ENCODE measurements at regions not wholly inside any gene's neighbourhood (a gene's known extent, or its start where the extent isn't known, plus 50 kb on each side); places are given as distances from the start of the nearest gene placed in this dataset.

DNA sequence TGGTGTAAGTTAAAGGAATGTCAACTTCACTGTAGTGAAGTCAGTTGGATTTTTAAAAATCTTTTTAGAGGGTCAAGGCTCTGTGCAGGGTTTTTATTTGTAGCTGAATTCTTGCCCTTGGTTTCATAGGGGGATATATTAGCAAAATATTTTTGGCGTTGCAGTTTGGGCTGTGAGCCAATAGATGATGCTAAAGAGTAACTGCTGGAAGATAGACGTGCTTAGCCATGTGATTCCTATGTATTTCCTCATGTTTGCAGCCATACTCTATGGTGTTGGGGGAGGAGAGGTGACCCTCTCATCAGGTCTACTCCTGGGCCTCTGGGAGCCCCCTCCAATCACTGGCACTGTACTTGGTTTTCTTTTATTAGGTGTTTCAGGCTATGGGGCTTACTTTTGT is 246.7 kb upstream of the ARHGAP24 start:
- H3K27ac ChIP-seq (ENCODE audit: poor library complexity, severe bottlenecking), result no peak overlapping the region
- no peak for DNase-seq (ENCODE audit: low spot score)

DNA sequence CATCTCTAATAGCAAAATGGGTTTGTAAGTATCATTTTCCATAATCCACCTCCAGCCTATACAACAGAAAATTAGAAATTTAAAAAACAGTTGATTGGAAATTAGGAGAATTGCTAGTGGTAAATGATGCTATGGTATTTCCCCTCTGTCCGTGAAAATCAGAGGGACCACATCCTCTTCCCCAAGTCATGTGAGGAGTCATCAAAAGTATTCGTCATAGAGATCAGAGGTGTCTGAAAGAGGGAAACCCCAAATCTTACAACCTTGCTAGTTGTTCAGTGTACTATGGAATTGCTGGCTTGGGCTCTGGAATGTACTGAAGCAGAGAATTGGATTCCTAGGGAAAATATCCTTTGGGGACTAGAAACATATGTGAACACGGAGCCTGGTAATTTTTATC is 241.4 kb upstream of the ARHGAP24 start:
- no peak for ATAC-seq (ENCODE audit: low read depth)
- no peaks in the 10 kb centered on the region for H3K4me1 ChIP-seq (ENCODE audit: insufficient read depth, poor library complexity, severe bottlenecking)
- DNase-seq (ENCODE audit: low spot score), result no peak
- H3K27ac ChIP-seq (ENCODE audit: poor library complexity, severe bottlenecking), result no peak overlapping the region
- TF ChIP-seq, protein P1, sequence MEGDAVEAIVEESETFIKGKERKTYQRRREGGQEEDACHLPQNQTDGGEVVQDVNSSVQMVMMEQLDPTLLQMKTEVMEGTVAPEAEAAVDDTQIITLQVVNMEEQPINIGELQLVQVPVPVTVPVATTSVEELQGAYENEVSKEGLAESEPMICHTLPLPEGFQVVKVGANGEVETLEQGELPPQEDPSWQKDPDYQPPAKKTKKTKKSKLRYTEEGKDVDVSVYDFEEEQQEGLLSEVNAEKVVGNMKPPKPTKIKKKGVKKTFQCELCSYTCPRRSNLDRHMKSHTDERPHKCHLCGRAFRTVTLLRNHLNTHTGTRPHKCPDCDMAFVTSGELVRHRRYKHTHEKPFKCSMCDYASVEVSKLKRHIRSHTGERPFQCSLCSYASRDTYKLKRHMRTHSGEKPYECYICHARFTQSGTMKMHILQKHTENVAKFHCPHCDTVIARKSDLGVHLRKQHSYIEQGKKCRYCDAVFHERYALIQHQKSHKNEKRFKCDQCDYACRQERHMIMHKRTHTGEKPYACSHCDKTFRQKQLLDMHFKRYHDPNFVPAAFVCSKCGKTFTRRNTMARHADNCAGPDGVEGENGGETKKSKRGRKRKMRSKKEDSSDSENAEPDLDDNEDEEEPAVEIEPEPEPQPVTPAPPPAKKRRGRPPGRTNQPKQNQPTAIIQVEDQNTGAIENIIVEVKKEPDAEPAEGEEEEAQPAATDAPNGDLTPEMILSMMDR (IDR thresholded peaks at IDR 0.05; ENCODE audit: poor library complexity, severe bottlenecking), result no peak
- H3K4me3 ChIP-seq (ENCODE audit: severe bottlenecking), result no peak overlapping the region
- no peaks in the 10 kb centered on the region for H3K9me3 ChIP-seq (ENCODE audit: severe bottlenecking)
- H3K27me3 ChIP-seq (ENCODE audit: insufficient read depth, poor library complexity, severe bottlenecking), result no peaks in the 10 kb centered on the region
- H3K36me3 ChIP-seq (ENCODE audit: low read depth), result no peaks in the 10 kb centered on the region

More for the DNA sequence above, 246.7 kb upstream of the ARHGAP24 start:
- Histone ChIP-seq H3K27me3 (ENCODE audit: insufficient read depth, poor library complexity, severe bottlenecking) (no peaks in the 10 kb centered on the region), H3K9me3 (ENCODE audit: severe bottlenecking) (no peaks in the 10 kb centered on the region), H3K36me3 (ENCODE audit: low read depth) (no peaks in the 10 kb centered on the region), H3K4me1 (ENCODE audit: insufficient read depth, poor library complexity, severe bottlenecking) (no peaks in the 10 kb centered on the region), H3K4me3 (ENCODE audit: severe bottlenecking) (no peak overlapping the region)
- ATAC-seq (ENCODE audit: low read depth), result no peak
- TF ChIP-seq, protein P1 (IDR thresholded peaks at IDR 0.05; ENCODE audit: poor library complexity, severe bottlenecking), result peak; percentile 1

DNA sequence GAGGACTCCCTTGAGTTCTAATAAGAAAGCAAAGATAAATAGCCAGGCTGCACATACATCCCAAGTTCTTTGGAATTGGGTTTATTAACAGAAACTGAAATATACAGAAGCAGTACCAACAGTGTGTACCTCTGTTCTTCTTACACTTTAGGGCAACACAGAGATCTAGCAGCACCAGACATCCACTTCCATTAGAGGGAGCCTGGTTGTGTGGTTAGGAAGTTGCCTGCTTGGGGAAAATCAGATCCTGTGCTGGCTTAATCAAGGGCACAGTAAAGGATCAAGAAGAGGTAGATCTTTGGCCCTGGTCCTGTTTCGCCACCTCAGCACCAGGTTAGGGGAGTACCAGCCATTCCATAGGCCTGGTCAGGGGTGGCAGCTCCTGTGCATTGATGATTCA is 231.1 kb upstream of the ARHGAP24 start:
- TF ChIP-seq, protein P1 (IDR thresholded peaks at IDR 0.05; ENCODE audit: poor library complexity, severe bottlenecking), result no peak
- no peaks in the 10 kb centered on the region for H3K4me1 ChIP-seq (ENCODE audit: insufficient read depth, poor library complexity, severe bottlenecking)
- no peak overlapping the region for H3K27ac ChIP-seq (ENCODE audit: poor library complexity, severe bottlenecking)
- DNase-seq (ENCODE audit: low spot score) (no peak), ATAC-seq (ENCODE audit: low read depth) (no peak)
- no peak overlapping the region for H3K4me3 ChIP-seq (ENCODE audit: severe bottlenecking)
- H3K36me3 ChIP-seq (ENCODE audit: low read depth), result no peaks in the 10 kb centered on the region
- no peaks in the 10 kb centered on the region for H3K9me3 ChIP-seq (ENCODE audit: severe bottlenecking)
- no peaks in the 10 kb centered on the region for H3K27me3 ChIP-seq (ENCODE audit: insufficient read depth, poor library complexity, severe bottlenecking)

DNA sequence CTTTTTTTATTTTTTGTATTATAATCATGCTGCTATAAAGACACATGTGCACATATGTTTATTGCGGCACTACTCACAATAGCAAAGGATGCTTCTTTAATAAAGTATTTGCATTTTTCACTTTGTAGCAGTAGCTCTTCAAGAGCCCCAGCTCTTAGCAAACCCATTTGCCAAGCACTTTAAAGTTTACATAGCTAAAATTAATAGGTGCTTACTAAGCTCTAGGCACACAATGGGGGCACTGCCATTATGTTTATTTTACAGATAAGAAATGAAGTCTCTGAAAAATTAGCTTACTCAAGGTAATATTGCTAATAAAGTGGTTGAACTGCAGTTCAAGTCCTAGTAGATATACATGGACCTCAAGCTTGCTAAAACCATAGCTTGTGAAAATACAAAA is 230.3 kb upstream of the ARHGAP24 start:
- H3K9me3 ChIP-seq (ENCODE audit: severe bottlenecking), result no peaks in the 10 kb centered on the region
- no peaks in the 10 kb centered on the region for H3K4me1 ChIP-seq (ENCODE audit: insufficient read depth, poor library complexity, severe bottlenecking)
- no peak overlapping the region for H3K4me3 ChIP-seq (ENCODE audit: severe bottlenecking)
- TF ChIP-seq, protein P1 (IDR thresholded peaks at IDR 0.05; ENCODE audit: poor library complexity, severe bottlenecking), result no peak
- no peak overlapping the region for H3K27ac ChIP-seq (ENCODE audit: poor library complexity, severe bottlenecking)
- no peaks in the 10 kb centered on the region for H3K27me3 ChIP-seq (ENCODE audit: insufficient read depth, poor library complexity, severe bottlenecking)
- no peaks in the 10 kb centered on the region for H3K36me3 ChIP-seq (ENCODE audit: low read depth)
- ATAC-seq (ENCODE audit: low read depth) (no peak), DNase-seq (ENCODE audit: low spot score) (no peak)

DNA sequence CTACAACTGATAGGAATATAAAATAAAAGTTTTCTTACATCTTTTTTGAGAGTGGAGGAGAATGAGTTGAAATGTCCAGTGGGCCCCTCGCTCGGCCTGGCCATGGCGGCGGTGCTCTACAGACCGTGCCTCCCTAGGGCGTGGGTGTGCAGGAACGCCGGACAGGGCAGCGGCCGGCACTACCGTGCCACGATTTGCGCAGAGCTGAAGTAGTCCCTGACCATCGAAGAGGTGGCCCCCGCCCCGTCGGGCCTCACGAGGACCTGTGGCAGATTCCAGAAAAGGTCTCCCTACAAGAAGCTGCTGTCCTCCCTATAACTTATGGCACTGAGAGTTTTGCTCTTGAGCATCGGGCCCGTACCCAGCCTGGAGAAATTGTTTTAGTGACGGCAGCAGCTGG is 228.9 kb upstream of the ARHGAP24 start:
- TF ChIP-seq, protein P1 (IDR thresholded peaks at IDR 0.05; ENCODE audit: poor library complexity, severe bottlenecking), result no peak

More for the DNA sequence above, 228.9 kb upstream of the ARHGAP24 start:
- Histone ChIP-seq H3K9me3 (ENCODE audit: severe bottlenecking) (no peaks in the 10 kb centered on the region), H3K36me3 (ENCODE audit: low read depth) (no peaks in the 10 kb centered on the region), H3K27me3 (ENCODE audit: insufficient read depth, poor library complexity, severe bottlenecking) (no peaks in the 10 kb centered on the region), H3K4me1 (ENCODE audit: insufficient read depth, poor library complexity, severe bottlenecking) (no peaks in the 10 kb centered on the region), H3K27ac (ENCODE audit: poor library complexity, severe bottlenecking) (no peak overlapping the region), H3K4me3 (ENCODE audit: severe bottlenecking) (no peak overlapping the region)
- ATAC-seq (ENCODE audit: low read depth) (no peak), DNase-seq (ENCODE audit: low spot score) (no peak)
